GM19452 (cell line): ENCODE measurements at regions not wholly inside any gene's neighbourhood (a gene's known extent, or its start where the extent isn't known, plus 50 kb on each side); places are given as distances from the start of the nearest gene placed in this dataset.

Source experiments
- ATAC-seq: cut with Tn5 transposase; IDR thresholded peaks from one replicate; pipeline ENCODE4 v1.9.1; 2021; ENCODE audit not compliant: unreplicated experiment

GRCh38 chr16:86137359-86137758 lies 238.4 kb downstream of the IRF8 start:
- ATAC-seq: no peak

DNA sequence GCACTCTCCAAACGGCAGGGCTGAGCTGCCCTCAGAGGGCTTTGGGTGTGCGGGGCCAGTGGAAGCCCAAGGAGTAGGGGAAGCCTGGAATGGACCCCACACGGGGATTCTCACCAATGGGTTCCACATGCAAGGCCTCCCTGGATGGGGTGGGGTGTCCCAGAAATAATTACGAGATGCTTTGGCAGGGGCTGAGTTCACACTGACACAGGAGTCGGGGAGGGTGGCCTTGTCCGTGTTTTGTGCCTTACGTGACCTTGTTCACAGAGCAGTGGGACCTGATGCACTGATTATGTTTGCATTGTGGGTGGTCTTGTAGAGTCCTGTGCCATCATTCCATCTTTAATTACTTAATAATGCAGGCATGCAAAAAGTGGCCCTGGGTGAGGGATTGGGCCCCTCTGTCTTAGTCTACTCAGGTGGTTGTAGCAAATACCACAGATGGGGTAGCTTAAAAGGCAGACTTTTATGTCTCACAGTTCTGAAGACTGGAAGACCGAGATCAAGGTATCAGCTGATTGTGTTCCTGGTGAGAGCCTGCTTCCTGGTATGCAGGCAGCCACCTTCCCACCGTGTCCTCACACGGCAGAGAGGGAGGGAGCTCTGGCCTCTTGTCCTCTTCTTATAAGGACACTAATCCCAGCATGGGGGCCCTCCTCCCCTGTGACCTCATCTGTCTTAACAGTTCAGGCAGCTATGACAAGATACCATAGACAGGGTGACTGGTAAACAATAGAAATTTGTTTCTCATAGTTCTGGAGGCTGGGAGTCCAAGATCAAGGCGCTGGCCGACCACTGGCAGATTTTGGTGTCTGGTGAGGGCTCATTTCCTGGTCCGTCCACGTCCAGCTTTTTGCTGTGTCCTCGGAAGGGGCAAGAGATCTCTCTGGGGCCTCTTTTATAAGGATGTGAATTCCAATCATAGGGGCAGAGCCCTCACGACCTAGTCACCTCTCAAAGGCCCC lies 239.4 kb downstream of the IRF8 start:
- no peak for ATAC-seq

GRCh38 chr16:86142801-86143236 lies 243.9 kb downstream of the IRF8 start:
- no peak for ATAC-seq

DNA sequence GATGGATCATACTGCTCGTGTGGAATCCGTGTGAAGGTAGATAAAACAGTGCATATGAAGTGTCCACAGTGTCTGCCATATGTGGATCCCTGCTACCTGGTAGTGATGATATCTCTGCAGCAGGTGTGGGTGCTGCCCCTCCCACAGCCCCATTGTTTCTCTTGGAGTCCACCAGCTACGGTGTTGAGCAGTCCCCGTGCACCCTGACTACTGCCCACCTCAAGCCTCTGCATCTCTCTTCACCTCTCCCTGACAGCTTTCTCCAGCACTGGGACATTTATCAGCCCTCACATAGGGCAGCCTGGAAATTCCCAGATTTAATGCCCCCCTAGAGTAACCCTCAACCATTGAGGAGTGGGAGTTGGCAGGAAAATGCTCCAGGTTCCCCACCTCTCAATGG lies 244.7 kb downstream of the IRF8 start:
- ATAC-seq: no peak

GRCh38 chr16:86145669-86146068 lies 246.7 kb downstream of the IRF8 start:
- ATAC-seq: no peak

DNA sequence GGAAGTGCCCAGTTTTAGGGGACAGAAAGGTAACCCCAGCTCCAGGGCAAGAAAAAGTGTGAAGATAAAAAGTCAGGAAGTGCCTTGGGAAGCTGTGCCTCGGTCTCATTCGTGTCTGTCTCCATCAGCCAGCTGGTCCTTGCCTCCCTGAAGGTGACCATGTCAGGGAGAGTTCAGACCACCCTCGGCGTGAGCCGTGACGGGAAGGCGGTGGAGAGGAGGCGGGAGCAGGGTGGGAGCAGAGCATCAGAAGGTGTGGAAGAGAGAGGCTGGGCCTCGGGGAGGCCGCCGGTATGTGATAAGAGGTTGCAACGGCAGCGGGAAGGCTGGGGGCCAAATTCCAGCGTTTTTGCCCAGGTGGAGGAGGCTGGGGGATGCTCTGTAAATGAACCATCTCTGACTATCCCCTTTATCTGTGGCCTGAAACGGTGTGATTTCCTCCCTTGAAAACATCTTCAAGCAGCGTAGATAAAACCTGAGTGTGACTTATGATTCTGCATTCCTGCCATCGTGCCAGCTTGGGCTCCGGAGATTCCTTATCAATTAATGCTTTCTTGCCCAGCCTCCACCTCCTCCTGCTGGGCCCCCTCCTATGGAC lies 251.8 kb downstream of the IRF8 start:
- no peak for ATAC-seq

- no peak for ATAC-seq
These were observed 252.4 kb downstream of the IRF8 start for GRCh38 chr16:86151239-86151851.

- ATAC-seq: no peak
These were observed 257.2 kb downstream of the IRF8 start for GRCh38 chr16:86156155-86156554.

GRCh38 chr16:86157616-86158247 lies 258.8 kb downstream of the IRF8 start:
- ATAC-seq: no peak

DNA sequence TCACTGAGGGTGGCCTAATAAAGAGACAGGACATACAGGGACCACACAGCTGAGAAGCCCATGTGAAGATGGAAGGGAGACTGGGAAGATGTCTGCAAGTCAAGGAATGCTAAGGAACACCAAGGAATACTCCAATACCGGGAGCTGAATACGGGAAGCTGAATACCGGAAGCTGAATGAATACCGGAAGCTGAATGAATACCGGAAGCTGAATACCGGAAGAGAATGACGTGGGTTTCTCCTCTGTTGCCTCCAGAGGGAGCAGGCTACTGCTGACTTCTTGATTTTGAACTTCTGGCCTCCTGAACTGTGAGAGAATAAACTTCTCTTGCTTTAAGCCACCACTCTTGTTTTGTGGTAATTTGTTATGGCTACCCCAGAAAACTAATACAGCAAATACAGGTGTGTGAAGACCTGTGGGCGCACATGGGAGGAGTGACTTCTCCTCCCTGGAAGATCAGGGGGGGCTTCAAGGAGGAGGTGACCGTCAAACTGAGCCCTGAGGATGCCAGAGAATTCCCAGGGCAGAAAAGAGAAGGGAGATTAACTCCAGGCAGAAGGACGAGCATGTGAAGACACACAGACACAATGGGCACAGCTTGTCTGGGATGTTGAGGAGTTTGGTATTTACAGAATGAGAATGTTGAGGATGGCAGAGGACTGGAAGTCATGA lies 259.9 kb downstream of the IRF8 start:
- ATAC-seq: no peak

DNA sequence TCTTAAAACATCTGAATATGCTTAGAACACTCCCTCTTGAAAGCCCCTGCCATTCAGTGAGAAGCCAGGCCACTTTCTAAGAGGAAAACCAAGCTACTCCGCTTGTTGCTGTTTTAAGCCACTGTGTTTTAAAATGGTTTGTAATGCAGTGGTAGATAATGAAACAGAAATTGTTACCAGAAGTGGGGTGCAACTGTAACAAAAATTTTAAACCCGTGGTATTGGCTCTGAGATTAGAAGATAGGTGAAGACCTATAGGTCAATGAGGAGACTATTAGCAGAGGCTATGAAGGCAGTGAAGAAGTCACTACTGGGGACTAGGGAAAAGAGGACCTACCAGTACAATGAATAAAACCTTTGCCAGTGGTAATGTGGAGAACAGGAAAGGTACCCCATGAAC lies 266.5 kb downstream of the IRF8 start:
- ATAC-seq: no peak

DNA sequence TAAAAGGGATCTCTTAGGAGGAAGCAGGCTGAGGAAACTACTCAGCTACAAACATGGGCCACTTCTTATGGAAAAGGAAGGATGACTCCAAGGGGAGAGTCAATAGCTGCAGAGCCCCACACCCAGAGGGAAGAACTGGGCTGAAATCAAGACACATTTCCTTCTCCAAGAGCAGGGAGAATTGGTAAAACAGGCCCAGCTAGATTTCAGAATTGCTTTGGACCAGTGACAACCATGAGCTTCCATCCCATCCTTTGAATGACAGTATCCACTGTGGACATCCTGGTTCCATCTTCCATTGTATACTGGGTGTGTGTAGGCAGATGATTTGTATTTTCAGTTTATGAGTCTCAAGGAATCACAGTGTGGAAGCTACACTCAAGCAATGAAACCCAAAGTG lies 267.5 kb downstream of the IRF8 start:
- no peak for ATAC-seq

DNA sequence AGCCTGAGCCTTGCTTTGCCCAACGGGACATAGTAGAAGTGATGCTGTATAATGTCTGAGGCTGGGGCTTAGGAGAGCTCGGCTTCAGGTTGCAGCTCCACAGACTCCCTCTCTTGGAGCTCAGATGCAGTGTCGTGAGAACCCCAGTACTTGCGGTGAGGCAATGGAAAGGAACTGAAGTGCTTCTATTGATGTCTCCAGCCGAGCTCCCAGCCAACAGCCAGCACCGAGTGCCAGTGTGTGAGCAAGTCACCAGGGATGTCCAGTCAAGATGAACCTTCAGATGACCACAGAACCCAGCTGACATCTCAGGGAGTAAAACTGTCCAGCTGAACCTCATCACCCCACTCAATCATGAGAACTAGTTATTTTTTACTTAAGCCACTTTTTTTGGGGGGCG lies 268.1 kb downstream of the IRF8 start:
- ATAC-seq: no peak

DNA sequence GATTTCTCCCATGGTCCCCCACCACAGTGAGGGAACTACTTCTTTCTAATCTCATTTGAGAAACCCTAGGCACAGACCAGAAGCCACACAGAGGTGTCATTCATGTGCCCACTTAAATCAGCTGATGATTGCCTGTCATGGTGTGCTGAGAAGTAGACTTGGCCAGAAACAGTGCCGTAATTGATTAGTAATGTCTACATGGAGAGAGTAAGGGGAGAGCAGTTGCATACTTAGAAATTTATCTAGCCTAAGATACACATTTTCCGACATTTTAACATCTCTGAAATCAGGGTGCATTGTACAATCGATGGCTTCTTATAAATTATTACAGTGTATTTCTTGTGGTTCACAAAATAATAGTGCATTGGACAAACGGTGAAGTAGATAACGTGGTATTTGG lies 271.8 kb downstream of the IRF8 start:
- no peak for ATAC-seq

GRCh38 chr16:86171329-86171728 lies 272.4 kb downstream of the IRF8 start:
- no peak for ATAC-seq

- ATAC-seq: no peak
These were observed 276.9 kb downstream of the IRF8 start for GRCh38 chr16:86175816-86176215.

- no peak for ATAC-seq
These were observed 277.5 kb downstream of the IRF8 start for GRCh38 chr16:86176462-86176861.

GRCh38 chr16:86180244-86180643 lies 281.3 kb downstream of the IRF8 start:
- ATAC-seq: no peak

DNA sequence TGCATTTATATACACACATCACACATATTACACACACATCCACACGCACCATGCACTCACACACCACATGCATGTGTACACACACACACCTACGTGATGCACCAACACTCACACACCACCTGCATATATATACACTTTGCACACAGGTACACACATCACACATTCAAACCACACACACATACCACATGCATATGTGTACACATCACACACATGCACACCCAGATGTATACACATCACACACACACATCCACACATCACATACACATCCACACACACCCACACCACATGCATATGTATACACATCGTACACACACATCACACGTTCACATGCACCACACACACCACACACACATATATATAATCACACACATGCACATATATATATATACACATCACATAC lies 281.8 kb downstream of the IRF8 start:
- no peak for ATAC-seq

- no peak for ATAC-seq
These were observed 282.6 kb downstream of the IRF8 start for GRCh38 chr16:86181526-86181925.

- ATAC-seq: no peak
These were observed 285.2 kb downstream of the IRF8 start for GRCh38 chr16:86184185-86184584.
